Rectal smooth muscle tissue (tissue), 1 donor: ENCODE measurements at regions not wholly inside any gene's neighbourhood (a gene's known extent, or its start where the extent isn't known, plus 50 kb on each side); places are given as distances from the start of the nearest gene placed in this dataset.
"Not testable (repeated sequence)": the region's sequence is repeated elsewhere in the genome, so short reads cannot be mapped to it uniquely, and the experiment has no call there.

Experiments
- H3K27ac ChIP-seq: one replicate; pipeline ENCODE4 v1.7.0; 2013; ENCODE audit warnings: low read depth, low read length, inconsistent platforms
- H3K27me3 ChIP-seq: one replicate; pipeline ENCODE4 v1.7.0; 2013; ENCODE audit warnings: low read length; ENCODE audit not compliant: control insufficient read depth, insufficient read depth
- H3K36me3 ChIP-seq: one replicate; pipeline ENCODE4 v1.7.0; 2013; ENCODE audit warnings: low read length; ENCODE audit not compliant: control insufficient read depth, insufficient read depth
- H3K4me1 ChIP-seq: one replicate; pipeline ENCODE4 v1.7.0; 2013; ENCODE audit warnings: low read length; ENCODE audit not compliant: control insufficient read depth, insufficient read depth
- H3K4me3 ChIP-seq: one replicate; pipeline ENCODE4 v1.7.0; 2013; ENCODE audit warnings: low read length
- H3K9ac ChIP-seq: one replicate; pipeline ENCODE4 v1.7.0; 2013; ENCODE audit warnings: low read length

DNA sequence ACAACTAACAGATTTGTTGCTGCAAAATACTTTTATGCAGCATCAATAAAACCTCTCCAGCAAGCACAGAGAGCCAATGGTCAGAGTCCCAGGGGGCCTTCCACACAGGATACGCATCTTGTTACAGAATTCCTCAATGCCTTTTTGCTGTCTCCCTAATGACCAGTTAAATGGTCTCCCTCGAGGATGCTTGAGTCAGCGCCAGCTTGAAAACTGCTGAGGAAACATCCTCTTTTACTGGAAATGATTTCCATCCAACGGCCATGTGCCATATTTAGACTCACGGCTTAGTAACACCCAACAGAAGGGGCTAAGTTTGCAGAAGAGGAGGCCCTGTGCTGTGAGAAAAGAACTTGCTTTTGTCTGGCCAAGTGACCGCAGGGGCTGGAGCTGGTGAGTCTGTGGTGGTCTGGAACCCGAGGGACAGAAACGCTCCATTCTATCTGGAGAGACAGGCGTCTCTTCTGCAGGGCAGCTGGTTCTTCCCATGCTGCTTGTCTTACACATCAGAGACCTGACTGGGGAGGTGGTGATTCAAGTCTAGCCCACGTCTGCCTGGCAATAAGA, 496.4 kb downstream of the SETD4 start:
- Histone ChIP-seq H3K27ac (no peak overlapping the region), H3K9ac (no peak overlapping the region), H3K4me1 (no peaks in the 10 kb centered on the region), H3K36me3 (no peaks in the 10 kb centered on the region), H3K27me3 (no peaks in the 10 kb centered on the region), H3K4me3 (no peak overlapping the region)

DNA sequence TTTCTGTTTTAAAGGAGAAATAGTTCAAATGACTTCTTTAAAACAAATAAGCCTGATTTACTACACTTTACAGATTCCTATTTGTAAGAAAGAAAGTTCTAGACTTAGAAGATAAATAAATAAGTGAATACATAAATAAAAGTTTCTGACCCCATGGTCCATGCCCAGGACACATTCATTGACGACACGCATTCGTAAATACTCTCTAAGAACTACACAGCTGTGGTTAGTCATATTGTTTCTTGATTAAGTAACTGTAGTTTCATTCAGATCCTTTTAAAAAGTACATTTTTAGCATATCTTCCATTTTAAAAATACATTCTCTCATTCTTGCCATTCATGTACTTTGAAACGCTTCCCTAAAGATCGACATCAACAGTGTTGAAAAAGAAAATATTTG, 497.4 kb downstream of the SETD4 start:
- H3K27ac ChIP-seq: no peak overlapping the region
- no peaks in the 10 kb centered on the region for H3K27me3 ChIP-seq
- no peak overlapping the region for H3K4me3 ChIP-seq
- H3K4me1 ChIP-seq: no peaks in the 10 kb centered on the region
- no peak overlapping the region for H3K9ac ChIP-seq
- no peaks in the 10 kb centered on the region for H3K36me3 ChIP-seq

DNA sequence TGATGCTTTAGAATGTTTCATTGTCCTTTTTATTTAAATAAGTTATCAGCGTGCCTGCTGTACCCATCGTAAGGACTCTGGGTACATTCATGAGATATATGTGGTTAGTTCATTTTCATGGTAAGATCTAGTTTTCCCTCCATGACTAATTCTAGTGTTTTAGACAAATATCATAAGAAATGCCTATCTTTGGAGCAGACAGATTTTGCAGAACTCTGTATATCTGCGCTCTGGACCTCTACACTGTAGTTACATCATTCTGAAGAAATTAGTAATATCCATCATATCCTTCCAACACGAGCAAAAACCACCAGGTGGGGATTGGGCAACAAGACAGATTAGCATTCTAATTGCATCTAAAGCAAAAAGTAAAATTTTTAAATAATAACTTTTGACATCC, 499.2 kb downstream of the SETD4 start:
- Histone ChIP-seq H3K4me1 (no peaks in the 10 kb centered on the region), H3K9ac (no peak overlapping the region), H3K36me3 (no peaks in the 10 kb centered on the region), H3K4me3 (no peak overlapping the region), H3K27me3 (no peaks in the 10 kb centered on the region), H3K27ac (no peak overlapping the region)

DNA sequence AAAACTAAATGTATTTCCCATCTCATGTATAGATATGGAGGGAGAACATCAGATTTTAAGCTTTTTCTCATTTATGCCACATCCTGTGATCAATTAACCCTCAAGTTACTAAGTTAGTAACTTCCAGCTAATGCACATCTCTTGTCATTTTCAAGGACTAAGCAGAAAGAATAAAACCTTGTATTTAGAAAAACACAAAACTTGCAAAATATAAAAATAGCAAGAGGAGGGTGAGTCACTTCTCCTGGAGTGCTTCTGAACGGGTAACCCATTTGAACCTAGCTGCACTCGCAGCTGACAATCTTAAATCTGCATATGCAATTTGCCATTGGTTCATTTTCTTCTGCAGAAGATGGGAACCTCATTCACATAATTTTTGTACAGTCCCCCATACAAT, 500.5 kb downstream of the SETD4 start:
- Histone ChIP-seq H3K27me3 (no peaks in the 10 kb centered on the region), H3K4me1 (no peaks in the 10 kb centered on the region), H3K27ac (no peak overlapping the region)

DNA sequence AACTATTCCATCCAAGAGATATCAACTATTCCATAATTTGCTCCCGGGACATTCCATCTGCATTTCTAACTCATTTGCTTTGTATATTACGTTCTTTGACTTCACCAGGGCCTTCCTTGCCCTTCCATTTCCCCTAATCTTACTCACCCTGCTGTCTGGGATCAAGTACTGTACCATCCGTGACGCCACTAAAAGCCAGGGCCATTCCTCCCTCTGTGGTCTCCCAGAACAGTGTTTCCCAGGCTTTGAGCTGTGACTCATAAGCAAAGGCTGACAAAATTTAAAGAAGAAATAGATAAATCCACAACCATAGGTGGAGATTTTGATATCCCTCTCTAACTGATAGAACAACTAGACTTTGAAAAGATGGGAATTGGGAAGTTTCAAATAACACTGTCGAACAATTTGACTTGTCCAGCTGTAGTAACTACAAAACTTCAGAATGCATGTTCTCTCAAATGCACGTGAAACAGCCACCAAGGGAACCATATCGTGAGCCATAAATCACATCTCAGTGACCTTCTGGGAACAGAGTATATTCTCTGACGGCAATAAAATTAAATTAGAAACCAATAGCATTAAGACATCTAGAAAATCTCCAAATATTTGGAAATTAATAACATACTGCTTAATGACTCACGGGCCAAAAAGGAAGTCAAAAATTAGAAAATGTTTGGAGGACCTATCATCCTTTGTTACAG, 501.0 kb downstream of the SETD4 start:
- Histone ChIP-seq H3K27me3 (no peaks in the 10 kb centered on the region), H3K4me3 (no peak overlapping the region), H3K4me1 (no peaks in the 10 kb centered on the region), H3K9ac (no peak overlapping the region), H3K36me3 (no peaks in the 10 kb centered on the region), H3K27ac (no peak overlapping the region)

More for the DNA sequence above, 500.5 kb downstream of the SETD4 start:
- Histone ChIP-seq H3K36me3 (no peaks in the 10 kb centered on the region), H3K9ac (no peak overlapping the region), H3K4me3 (no peak overlapping the region)

DNA sequence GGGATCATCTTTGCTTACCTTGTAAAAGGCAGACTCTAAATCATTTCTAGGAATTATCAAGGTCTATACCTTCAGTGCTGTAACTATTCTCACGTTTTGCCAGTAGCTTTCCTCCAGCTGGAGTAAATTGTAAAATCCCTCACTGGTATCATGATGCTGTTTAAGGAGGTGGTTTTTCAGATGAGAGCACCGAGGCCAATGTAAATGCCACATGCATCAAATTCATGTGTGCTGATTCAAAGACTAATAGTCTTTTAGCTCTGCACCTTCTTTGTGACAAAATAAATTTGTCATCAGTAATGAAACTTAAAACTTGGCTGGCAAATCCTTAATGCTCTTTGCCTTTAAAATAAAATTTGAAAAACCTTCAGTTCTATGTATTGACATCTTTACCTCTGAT, 503.8 kb downstream of the SETD4 start:
- H3K9ac ChIP-seq: no peak overlapping the region
- H3K27ac ChIP-seq: no peak overlapping the region
- no peaks in the 10 kb centered on the region for H3K36me3 ChIP-seq
- H3K4me1 ChIP-seq: no peaks in the 10 kb centered on the region
- no peak overlapping the region for H3K4me3 ChIP-seq
- no peaks in the 10 kb centered on the region for H3K27me3 ChIP-seq

DNA sequence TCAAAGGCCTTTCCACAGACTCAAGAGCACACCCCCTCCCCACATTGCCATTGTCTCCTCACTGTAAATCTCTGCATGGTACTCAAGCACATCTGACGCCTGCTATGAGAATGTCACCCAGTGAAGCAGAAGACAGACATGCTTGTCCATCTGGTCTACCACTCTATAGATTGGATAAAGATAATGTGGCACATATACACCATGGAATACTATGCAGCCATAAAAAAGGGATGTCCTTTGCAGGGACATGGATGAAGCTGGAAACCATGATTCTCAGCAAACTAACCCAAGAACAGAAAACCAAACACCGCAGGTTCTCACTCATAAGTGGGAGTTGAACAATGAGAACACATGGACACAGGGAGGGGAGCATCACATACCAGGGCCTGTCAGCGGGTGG, 503.4 kb upstream of the RUNX1 start:
- not testable (repeated sequence) for H3K4me1 ChIP-seq, H3K4me3 ChIP-seq, H3K27me3 ChIP-seq, H3K36me3 ChIP-seq, H3K27ac ChIP-seq, H3K9ac ChIP-seq

DNA sequence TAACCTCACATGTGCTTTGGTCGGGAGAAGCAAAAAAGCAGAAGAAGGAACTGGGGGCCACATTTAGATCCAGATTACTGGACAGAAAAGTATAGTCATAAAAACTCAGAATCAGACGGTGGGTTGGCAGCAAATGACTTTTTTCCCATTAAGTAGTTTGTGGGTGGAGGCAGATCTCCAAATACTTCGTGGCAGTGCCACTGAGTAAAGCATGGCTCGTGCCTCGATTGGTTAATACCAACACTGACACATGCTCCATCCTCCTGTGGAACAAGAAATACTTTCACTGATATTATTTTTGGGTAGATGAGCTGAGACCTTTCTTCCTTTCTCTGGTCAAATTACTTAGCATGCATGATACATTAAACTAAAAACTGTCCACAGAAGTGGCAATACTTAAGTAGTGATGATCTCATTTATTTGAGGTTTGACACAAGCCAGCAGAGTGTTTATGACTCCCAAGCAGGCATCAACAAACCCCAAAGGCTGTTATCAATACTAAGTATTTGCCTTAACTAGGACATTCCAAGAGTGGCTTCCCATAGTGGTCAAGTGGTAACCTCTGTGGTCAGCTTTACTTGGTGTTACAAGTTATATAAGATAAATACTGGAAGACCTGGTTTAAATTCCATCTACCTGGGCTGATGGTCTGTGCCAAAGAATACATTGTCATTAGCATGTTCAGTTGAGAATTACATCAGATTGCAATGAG, 500.0 kb upstream of the RUNX1 start:
- Histone ChIP-seq H3K4me1 (no peaks in the 10 kb centered on the region), H3K36me3 (no peaks in the 10 kb centered on the region), H3K27me3 (no peaks in the 10 kb centered on the region), H3K9ac (no peak overlapping the region), H3K27ac (no peak overlapping the region), H3K4me3 (no peak overlapping the region)

DNA sequence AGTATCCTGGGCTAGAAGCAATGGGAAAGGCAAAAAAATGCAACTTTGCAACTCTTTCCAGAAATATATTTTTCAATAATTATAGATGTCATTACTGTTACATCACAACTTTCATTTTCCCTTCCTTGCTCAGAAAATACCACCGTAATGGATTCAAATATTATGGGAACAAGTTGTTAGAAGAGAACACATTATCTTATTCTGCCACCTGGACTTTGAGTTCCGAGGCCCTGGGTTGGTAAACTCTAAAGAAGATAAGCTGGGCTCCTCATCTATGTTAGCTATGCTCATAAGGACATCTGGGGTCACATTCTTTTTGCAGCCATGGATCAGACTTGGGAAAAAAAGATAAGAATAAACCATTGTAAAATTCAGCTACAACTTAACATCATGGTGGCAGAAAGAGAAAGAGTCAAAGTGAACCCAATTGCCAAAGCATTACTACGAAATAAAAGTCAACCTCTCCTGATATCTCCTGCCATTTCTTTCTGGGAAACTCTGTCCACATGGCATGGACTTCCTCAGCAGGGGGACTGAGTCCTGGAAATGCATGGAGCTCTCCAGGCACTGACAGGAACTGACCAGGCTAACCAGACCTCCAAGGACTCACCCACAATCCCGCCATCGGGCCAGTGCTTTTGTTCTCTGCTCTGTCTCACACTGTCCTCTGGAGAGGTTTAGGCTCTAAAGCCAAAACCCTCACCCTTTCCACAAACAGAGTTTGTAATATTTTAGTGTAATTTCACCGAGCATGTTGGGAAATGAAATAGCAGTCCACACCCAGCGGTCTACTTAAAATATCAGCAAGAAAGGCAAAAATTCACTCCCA, 499.1 kb upstream of the RUNX1 start:
- Histone ChIP-seq H3K27ac (no peak overlapping the region), H3K4me3 (no peak overlapping the region), H3K27me3 (no peaks in the 10 kb centered on the region), H3K4me1 (no peaks in the 10 kb centered on the region), H3K36me3 (no peaks in the 10 kb centered on the region), H3K9ac (no peak overlapping the region)

DNA sequence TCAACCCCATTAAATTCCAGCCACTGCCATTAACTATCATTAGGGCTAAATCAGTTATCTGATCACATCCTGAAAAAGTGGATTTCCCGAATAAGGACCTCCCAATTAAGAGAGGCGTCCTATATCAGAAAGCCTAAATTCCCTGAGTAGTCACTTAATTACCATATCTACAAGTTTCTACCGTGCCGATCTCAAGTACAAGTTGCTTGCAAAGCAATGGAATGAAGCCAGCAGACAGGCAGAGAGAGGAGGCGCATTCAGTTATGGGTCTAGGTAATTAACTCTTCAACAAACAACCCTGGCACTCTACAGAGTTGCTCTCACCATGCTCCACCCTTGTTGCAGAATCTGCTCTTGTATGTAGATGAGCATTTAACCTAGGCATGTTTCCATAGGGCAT, 494.6 kb upstream of the RUNX1 start:
- Histone ChIP-seq H3K27me3 (no peaks in the 10 kb centered on the region), H3K4me1 (no peaks in the 10 kb centered on the region), H3K27ac (no peak overlapping the region), H3K36me3 (no peaks in the 10 kb centered on the region), H3K9ac (no peak overlapping the region), H3K4me3 (no peak overlapping the region)

DNA sequence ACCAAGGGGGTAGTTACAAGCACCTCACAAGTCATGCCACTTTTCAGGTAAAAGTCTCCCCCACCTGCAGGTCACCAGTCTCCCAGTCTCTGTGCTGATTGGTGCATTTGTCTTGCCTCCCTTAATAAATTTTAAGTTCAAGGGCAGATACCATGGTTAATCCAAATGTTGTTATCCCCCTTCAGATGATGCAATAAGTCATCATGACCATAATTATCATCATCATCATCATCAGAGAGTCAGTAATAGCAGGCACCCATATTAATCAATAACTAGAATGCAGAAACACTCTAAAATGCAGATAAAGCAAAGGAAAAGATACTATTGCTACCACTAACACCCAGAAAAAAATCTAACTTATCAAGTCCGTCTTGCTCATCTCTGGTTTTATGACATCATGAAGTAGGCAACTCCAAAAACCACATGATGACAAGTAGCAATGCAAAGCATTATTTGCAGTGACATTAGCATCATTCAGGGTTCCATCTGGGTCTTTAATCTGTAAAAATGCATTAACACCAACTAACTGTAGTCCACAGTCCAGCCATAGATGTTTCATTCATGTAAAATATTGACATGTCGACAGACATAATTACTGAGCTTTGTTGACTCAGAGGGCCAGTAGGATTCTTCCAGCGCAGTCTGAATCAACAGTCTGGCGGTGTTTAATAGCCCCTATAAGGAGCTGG, 492.0 kb upstream of the RUNX1 start:
- Histone ChIP-seq H3K36me3 (no peaks in the 10 kb centered on the region), H3K4me1 (no peaks in the 10 kb centered on the region), H3K4me3 (no peak overlapping the region), H3K27me3 (no peaks in the 10 kb centered on the region), H3K9ac (no peak overlapping the region), H3K27ac (no peak overlapping the region)

DNA sequence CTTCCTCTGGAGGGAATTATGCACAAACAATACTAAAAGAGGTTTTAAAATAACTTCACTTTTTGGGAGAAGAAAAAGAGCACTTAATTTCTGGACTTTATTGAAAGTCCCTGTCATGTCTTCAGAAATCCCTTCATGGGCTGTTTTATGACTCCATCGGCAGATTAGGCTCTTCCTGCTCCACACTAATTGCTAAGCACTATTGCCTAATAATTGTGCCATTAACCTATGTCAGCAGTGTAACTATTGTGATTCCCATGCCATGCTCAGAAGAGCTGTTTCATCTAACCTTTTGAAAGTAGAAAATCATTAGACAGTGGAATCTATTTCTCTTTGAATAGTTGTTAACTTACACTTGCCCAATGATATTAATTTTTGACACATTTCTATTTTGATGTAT, 489.3 kb upstream of the RUNX1 start:
- H3K36me3 ChIP-seq: no peaks in the 10 kb centered on the region
- H3K27me3 ChIP-seq: no peaks in the 10 kb centered on the region
- no peak overlapping the region for H3K27ac ChIP-seq
- no peaks in the 10 kb centered on the region for H3K4me1 ChIP-seq
- no peak overlapping the region for H3K4me3 ChIP-seq
- no peak overlapping the region for H3K9ac ChIP-seq
